ENCODE measurements at regions not wholly inside any gene's neighbourhood (a gene's known extent, or its start where the extent isn't known, plus 50 kb on each side); places are given as distances from the start of the nearest gene placed in this dataset.

DNA sequence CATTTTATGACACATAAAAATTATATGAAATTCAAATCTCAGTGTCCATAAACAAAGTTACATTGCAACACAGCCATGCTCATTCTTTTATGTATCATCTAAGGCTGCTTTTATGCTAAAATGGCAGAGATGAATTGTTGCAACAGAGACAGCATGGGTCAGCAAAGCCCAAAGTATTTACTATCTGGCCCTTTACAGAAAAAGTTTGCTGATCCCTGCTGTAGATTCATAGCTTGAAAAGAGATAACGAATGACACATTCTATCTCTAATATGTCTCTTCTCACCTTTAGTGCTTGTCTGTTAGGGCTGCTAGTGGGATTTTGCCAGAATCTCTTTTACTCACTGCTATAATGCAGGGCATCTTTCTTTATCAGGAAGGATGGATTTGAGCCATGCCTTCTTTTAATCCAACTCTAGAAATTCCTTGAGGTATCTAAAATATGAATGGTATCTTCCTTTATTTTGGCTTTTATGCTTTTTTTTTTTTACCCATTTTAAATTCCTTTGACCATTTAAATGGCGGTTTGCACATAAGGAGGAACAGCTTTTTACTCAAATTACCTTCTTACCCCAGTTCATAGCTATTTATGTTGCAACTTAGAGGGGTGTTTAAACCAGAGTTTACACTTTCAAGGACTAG is 598.2 kb downstream of the PLPP3 start:
- H3K9ac ChIP-seq (ENCODE audit: low read depth, low read length, poor library complexity, severe bottlenecking): no peak overlapping the region
- no peak overlapping the region for H2AFZ ChIP-seq (ENCODE audit: low read length)
- H3K9me3 ChIP-seq (ENCODE audit: insufficient read depth, low read depth, low read length): no peaks in the 10 kb centered on the region
- no peaks in the 10 kb centered on the region for H3K27me3 ChIP-seq (ENCODE audit: insufficient read depth, low read length, poor library complexity, severe bottlenecking)
- no peaks in the 10 kb centered on the region for H4K20me1 ChIP-seq (ENCODE audit: insufficient read depth, low read length, poor library complexity, severe bottlenecking)
- no peaks in the 10 kb centered on the region for H3F3A ChIP-seq (ENCODE audit: low read depth)
- H3K4me1 ChIP-seq (ENCODE audit: insufficient read depth, low read length, poor library complexity, severe bottlenecking): no peaks in the 10 kb centered on the region
- H3K79me2 ChIP-seq (ENCODE audit: insufficient read depth, low read length): no peaks in the 10 kb centered on the region
- H3K4me3 ChIP-seq (ENCODE audit: low read length, poor library complexity, severe bottlenecking): no peak overlapping the region
- no peaks in the 10 kb centered on the region for H3K36me3 ChIP-seq (ENCODE audit: insufficient read depth, low read length)
- no peak overlapping the region for H3K4me2 ChIP-seq (ENCODE audit: low read depth, low read length, poor library complexity, severe bottlenecking)
- H3K9me2 ChIP-seq (replicated peaks; ENCODE audit: low read depth, low read length): no peaks in the 10 kb centered on the region
- no peak for TF ChIP-seq EZH2phosphoT487 (IDR thresholded peaks at IDR 0.05; ENCODE audit: borderline replicate concordance)
- TF ChIP-seq, protein P1, sequence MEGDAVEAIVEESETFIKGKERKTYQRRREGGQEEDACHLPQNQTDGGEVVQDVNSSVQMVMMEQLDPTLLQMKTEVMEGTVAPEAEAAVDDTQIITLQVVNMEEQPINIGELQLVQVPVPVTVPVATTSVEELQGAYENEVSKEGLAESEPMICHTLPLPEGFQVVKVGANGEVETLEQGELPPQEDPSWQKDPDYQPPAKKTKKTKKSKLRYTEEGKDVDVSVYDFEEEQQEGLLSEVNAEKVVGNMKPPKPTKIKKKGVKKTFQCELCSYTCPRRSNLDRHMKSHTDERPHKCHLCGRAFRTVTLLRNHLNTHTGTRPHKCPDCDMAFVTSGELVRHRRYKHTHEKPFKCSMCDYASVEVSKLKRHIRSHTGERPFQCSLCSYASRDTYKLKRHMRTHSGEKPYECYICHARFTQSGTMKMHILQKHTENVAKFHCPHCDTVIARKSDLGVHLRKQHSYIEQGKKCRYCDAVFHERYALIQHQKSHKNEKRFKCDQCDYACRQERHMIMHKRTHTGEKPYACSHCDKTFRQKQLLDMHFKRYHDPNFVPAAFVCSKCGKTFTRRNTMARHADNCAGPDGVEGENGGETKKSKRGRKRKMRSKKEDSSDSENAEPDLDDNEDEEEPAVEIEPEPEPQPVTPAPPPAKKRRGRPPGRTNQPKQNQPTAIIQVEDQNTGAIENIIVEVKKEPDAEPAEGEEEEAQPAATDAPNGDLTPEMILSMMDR (conservative IDR thresholded peaks at IDR 0.05; ENCODE audit: low read length): no peak

DNA sequence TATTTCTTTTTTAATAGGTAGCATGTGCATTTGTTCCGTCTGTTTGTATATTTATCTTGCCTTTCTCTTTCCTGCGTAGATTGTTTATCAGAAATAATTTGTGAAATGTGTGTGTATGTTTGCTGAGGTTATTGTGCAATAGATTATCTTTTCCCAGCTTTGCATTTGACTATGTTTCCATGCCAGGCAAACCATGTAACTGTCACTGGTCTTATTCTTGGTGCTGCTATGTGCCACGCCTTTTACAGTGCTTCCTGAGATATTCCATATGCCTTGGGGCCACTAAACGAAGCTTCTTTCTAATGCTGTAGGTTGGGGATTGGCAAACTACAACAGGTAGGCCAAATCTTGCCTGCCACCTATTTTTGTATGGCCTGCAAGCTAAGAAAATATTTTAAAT is 598.8 kb downstream of the PLPP3 start:
- Histone ChIP-seq H3F3A (ENCODE audit: low read depth) (no peaks in the 10 kb centered on the region), H3K79me2 (ENCODE audit: insufficient read depth, low read length) (no peaks in the 10 kb centered on the region), H3K27me3 (ENCODE audit: insufficient read depth, low read length, poor library complexity, severe bottlenecking) (no peaks in the 10 kb centered on the region), H3K36me3 (ENCODE audit: insufficient read depth, low read length) (no peaks in the 10 kb centered on the region), H3K9ac (ENCODE audit: low read depth, low read length, poor library complexity, severe bottlenecking) (no peak overlapping the region), H3K4me2 (ENCODE audit: low read depth, low read length, poor library complexity, severe bottlenecking) (no peak overlapping the region), H3K9me2 (replicated peaks; ENCODE audit: low read depth, low read length) (no peaks in the 10 kb centered on the region), H3K4me1 (ENCODE audit: insufficient read depth, low read length, poor library complexity, severe bottlenecking) (no peaks in the 10 kb centered on the region), H3K4me3 (ENCODE audit: low read length, poor library complexity, severe bottlenecking) (no peak overlapping the region), H2AFZ (ENCODE audit: low read length) (no peak overlapping the region), H3K9me3 (ENCODE audit: insufficient read depth, low read depth, low read length) (no peaks in the 10 kb centered on the region), H4K20me1 (ENCODE audit: insufficient read depth, low read length, poor library complexity, severe bottlenecking) (no peaks in the 10 kb centered on the region)
- no peak for TF ChIP-seq EZH2phosphoT487 (IDR thresholded peaks at IDR 0.05; ENCODE audit: borderline replicate concordance)
- TF ChIP-seq, protein P1 (conservative IDR thresholded peaks at IDR 0.05; ENCODE audit: low read length): no peak

DNA sequence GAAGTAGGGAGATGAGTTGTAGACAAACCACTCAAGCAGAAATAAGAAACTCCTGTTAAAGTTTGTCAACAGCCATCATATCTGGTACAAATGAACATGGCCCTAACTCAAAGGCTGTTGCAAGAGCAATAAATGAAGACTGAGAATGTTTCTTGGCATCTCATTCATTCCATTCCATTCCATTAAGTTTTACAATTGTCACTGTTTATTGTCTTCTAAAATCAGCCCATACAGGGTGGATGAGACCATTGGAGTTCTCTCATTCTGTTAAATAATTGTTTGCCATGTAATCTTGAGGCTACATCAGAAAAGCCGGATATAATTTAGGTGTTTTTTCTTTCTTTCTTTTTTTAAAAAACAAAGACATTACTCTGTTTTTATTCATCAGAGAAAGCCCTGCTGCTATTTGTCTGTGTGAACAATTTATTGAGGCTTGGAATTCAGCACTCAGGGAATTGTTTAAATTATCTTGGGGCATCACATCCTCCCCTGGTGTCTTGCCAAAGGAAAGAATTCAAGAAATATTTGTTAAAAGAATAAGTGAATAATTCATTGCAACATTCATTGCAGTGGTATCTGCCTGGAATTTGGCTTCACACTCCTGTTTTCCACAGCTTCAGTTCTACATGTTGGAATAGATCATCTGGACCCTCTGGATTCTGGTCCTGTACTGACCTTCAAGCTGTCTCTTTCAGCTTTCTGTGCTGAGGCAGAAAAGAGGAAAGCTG is 604.5 kb downstream of the PLPP3 start:
- no peaks in the 10 kb centered on the region for H3F3A ChIP-seq (ENCODE audit: low read depth)
- H3K36me3 ChIP-seq (ENCODE audit: insufficient read depth, low read length): no peaks in the 10 kb centered on the region
- H3K79me2 ChIP-seq (ENCODE audit: insufficient read depth, low read length): no peaks in the 10 kb centered on the region
- H2AFZ ChIP-seq (ENCODE audit: low read length): no peak overlapping the region
- H4K20me1 ChIP-seq (ENCODE audit: insufficient read depth, low read length, poor library complexity, severe bottlenecking): no peaks in the 10 kb centered on the region
- no peaks in the 10 kb centered on the region; the same call in 1 of the 2 replicates for H3K9me3 ChIP-seq (ENCODE audit: insufficient read depth, low read depth, low read length)
- no peak overlapping the region for H3K9ac ChIP-seq (ENCODE audit: low read depth, low read length, poor library complexity, severe bottlenecking)
- H3K4me3 ChIP-seq (ENCODE audit: low read length, poor library complexity, severe bottlenecking): no peak overlapping the region
- H3K4me1 ChIP-seq (ENCODE audit: insufficient read depth, low read length, poor library complexity, severe bottlenecking): no peaks in the 10 kb centered on the region
- TF ChIP-seq, protein P1 (conservative IDR thresholded peaks at IDR 0.05; ENCODE audit: low read length): no peak
- no peak for TF ChIP-seq EZH2phosphoT487 (IDR thresholded peaks at IDR 0.05; ENCODE audit: borderline replicate concordance)
- no peaks in the 10 kb centered on the region for H3K9me2 ChIP-seq (replicated peaks; ENCODE audit: low read depth, low read length)
- no peaks in the 10 kb centered on the region for H3K27me3 ChIP-seq (ENCODE audit: insufficient read depth, low read length, poor library complexity, severe bottlenecking)
- no peak overlapping the region for H3K4me2 ChIP-seq (ENCODE audit: low read depth, low read length, poor library complexity, severe bottlenecking)

Measured in Loucy (cell line).